Lower lobe of right lung (tissue), 2 donors: ENCODE measurements at regions not wholly inside any gene's neighbourhood (a gene's known extent, or its start where the extent isn't known, plus 50 kb on each side); places are given as distances from the start of the nearest gene placed in this dataset.

ENCODE experiments used
- ATAC-seq, 2 donors: fragments of 200-7000 bp; cut with Tn5 transposase; one replicate each; pipeline ENCODE4 v1.9.1; 2020 to 2022; ENCODE audit warnings: mild to moderate bottlenecking in 2 of 2, moderate library complexity in 2 of 2
- DNase-seq: peaks from one replicate; pipeline ENCODE4 v3.0.0-alpha.2; 2020
- H3K27ac ChIP-seq: fragments of 200-600 bp; one replicate; pipeline ENCODE4 v1.8.0; 2022
- H3K27me3 ChIP-seq: fragments of 200-600 bp; one replicate; pipeline ENCODE4 v1.8.0; 2022; ENCODE audit warnings: low read depth
- H3K36me3 ChIP-seq: fragments of 200-600 bp; one replicate; pipeline ENCODE4 v1.8.0; 2022; ENCODE audit warnings: mild to moderate bottlenecking
- H3K4me1 ChIP-seq: fragments of 200-600 bp; one replicate; pipeline ENCODE4 v1.8.0; 2022
- H3K4me3 ChIP-seq: fragments of 200-600 bp; one replicate; pipeline ENCODE4 v1.8.0; 2022; ENCODE audit warnings: mild to moderate bottlenecking
- H3K9me3 ChIP-seq: fragments of 200-600 bp; one replicate; pipeline ENCODE4 v1.8.0; 2022
- CTCF ChIP-seq: fragments of 200-600 bp; IDR thresholded peaks from one replicate; pipeline ENCODE4 v1.8.0; 2022; ENCODE audit warnings: antibody characterized with exemption, mild to moderate bottlenecking
- intact Hi-C: fragments of 100-400 bp; cut with DNase I; formaldehyde crosslinking; loops from one replicate; pipeline ENCODE4 v1.11.0; 2022
- donor health status: DM: no; HTN: yes; CAD: no; lungs with severe emphysema.

GRCh38 chr5:13412040-13412595, 532.4 kb downstream of the DNAH5 start:
- intact Hi-C loops, result no loop called here
- H3K4me1 ChIP-seq, result no peaks in the 10 kb centered on the region
- ATAC-seq (no peak), DNase-seq (no peak)
- no peak overlapping the region for H3K4me3 ChIP-seq
- H3K27me3 ChIP-seq, result no peaks in the 10 kb centered on the region
- no peaks in the 10 kb centered on the region for H3K36me3 ChIP-seq
- H3K9me3 ChIP-seq, result no peaks in the 10 kb centered on the region
- no peak for TF ChIP-seq CTCF
- no peak overlapping the region for H3K27ac ChIP-seq

- Histone ChIP-seq H3K36me3 (no peaks in the 10 kb centered on the region), H3K27me3 (no peaks in the 10 kb centered on the region), H3K9me3 (no peaks in the 10 kb centered on the region), H3K4me1 (no peaks in the 10 kb centered on the region), H3K27ac (no peak overlapping the region), H3K4me3 (no peak overlapping the region)
- intact Hi-C loops, result no loop called here
- no peak for TF ChIP-seq CTCF
- DNase-seq, result no peak
- ATAC-seq, result no peak
Observed at GRCh38 chr5:13408616-13409015, 535.9 kb downstream of the DNAH5 start.

- Histone ChIP-seq H3K27ac (no peak overlapping the region), H3K4me1 (no peaks in the 10 kb centered on the region), H3K9me3 (no peaks in the 10 kb centered on the region), H3K36me3 (no peaks in the 10 kb centered on the region), H3K27me3 (no peaks in the 10 kb centered on the region), H3K4me3 (no peak overlapping the region)
- no peak for TF ChIP-seq CTCF
- intact Hi-C loops, result no loop called here
- ATAC-seq (no peak), DNase-seq (no peak)
Observed at GRCh38 chr5:13403351-13403750, 541.1 kb downstream of the DNAH5 start.

GRCh38 chr5:13385066-13385465, 559.4 kb downstream of the DNAH5 start:
- no peaks in the 10 kb centered on the region for H3K9me3 ChIP-seq
- intact Hi-C loops, result no loop called here
- H3K4me1 ChIP-seq, result no peaks in the 10 kb centered on the region
- no peak overlapping the region for H3K27ac ChIP-seq
- no peak for DNase-seq
- no peaks in the 10 kb centered on the region for H3K27me3 ChIP-seq
- no peak for TF ChIP-seq CTCF
- no peak overlapping the region for H3K4me3 ChIP-seq
- H3K36me3 ChIP-seq, result no peaks in the 10 kb centered on the region
- no peak for ATAC-seq

GRCh38 chr5:13382232-13382631, 562.3 kb downstream of the DNAH5 start:
- no peaks in the 10 kb centered on the region for H3K4me1 ChIP-seq
- ATAC-seq (no peak), DNase-seq (no peak)
- H3K27me3 ChIP-seq, result no peaks in the 10 kb centered on the region
- TF ChIP-seq CTCF, result no peak
- intact Hi-C loops, result no loop called here
- no peaks in the 10 kb centered on the region for H3K9me3 ChIP-seq
- no peak overlapping the region for H3K4me3 ChIP-seq
- no peak overlapping the region for H3K27ac ChIP-seq
- H3K36me3 ChIP-seq, result no peaks in the 10 kb centered on the region

- TF ChIP-seq CTCF, result no peak
- intact Hi-C loops, result no loop called here
- no peak for ATAC-seq
Observed at GRCh38 chr5:13378091-13378490, 566.4 kb downstream of the DNAH5 start.

More at GRCh38 chr5:13378091-13378490, 566.4 kb downstream of the DNAH5 start:
- DNase-seq, result no peak
- H3K4me3 ChIP-seq, result no peak overlapping the region
- H3K9me3 ChIP-seq, result no peaks in the 10 kb centered on the region
- H3K36me3 ChIP-seq, result no peaks in the 10 kb centered on the region
- no peak overlapping the region for H3K27ac ChIP-seq
- H3K4me1 ChIP-seq, result no peaks in the 10 kb centered on the region
- H3K27me3 ChIP-seq, result no peaks in the 10 kb centered on the region
